ENCODE measurements at regions not wholly inside any gene's neighbourhood (a gene's known extent, or its start where the extent isn't known, plus 50 kb on each side); places are given as distances from the start of the nearest gene placed in this dataset.

- TF ChIP-seq CTCF (IDR thresholded peaks at IDR 0.05) (no peak), EZH2 (IDR thresholded peaks at IDR 0.05; ENCODE audit: borderline replicate concordance, insufficient read depth, low read depth, low read length, poor library complexity, severe bottlenecking) (no peak)
Observed at GRCh38 chr7:37557571-37558209, 109.0 kb upstream of the ELMO1 start.
